ELF-1 (cell line): ENCODE measurements at regions not wholly inside any gene's neighbourhood (a gene's known extent, or its start where the extent isn't known, plus 50 kb on each side); places are given as distances from the start of the nearest gene placed in this dataset.
"Not testable (repeated sequence)": the region's sequence is repeated elsewhere in the genome, so short reads cannot be mapped to it uniquely, and the experiment has no call there.

Experiments used
- DNase-seq: peaks from one replicate; pipeline ENCODE4 v3.0.0-alpha.2; 2016; ENCODE audit warnings: low read depth, low spot score

- no peak for DNase-seq
These were observed 119.7 kb downstream of the GASK1B start for GRCh38 chr4:158053086-158053485.

DNA sequence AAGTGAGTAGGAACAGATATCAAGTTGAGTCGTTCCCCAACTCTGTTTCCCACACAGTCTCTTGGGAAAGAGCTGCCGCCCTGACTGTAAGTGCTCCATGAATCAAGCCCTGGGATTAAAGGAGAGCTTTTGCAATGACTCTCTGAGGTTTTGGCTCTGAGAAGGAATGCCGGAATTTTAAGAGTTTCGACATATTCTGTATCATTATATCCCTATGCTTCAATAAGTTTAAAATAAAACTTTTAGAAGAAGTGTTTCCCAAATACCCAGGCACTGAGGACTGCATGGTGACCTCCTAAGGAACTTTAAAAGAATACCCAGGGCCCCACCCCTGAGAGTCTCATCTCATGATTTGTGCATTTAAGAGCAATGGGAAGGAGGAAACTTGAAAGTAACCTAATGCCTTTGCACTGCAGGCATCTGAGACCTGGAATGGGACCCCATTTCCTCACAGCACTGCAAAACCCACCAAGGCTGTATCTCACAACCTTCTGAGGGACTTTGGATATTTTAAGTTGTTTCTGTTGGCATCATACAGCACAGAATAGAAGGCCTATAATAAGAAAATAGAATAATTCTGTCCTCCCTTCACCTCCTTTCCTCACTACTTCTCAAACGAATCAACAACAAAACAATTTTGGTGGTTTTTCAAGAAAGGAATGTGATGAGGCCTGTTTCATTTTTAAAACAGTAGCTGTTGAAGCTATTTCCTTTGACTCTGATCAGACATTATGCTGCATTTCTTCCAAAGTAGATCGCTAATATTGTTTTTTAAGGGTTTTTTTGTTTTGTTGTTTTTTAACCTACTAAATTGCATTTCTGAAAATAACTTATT is 121.2 kb downstream of the GASK1B start:
- peak; percentile 4 for DNase-seq

- no peak for DNase-seq
These were observed 121.9 kb downstream of the GASK1B start for GRCh38 chr4:158050942-158051341.

- no peak for DNase-seq
These were observed 126.5 kb downstream of the GASK1B start for GRCh38 chr4:158046345-158046744.

DNA sequence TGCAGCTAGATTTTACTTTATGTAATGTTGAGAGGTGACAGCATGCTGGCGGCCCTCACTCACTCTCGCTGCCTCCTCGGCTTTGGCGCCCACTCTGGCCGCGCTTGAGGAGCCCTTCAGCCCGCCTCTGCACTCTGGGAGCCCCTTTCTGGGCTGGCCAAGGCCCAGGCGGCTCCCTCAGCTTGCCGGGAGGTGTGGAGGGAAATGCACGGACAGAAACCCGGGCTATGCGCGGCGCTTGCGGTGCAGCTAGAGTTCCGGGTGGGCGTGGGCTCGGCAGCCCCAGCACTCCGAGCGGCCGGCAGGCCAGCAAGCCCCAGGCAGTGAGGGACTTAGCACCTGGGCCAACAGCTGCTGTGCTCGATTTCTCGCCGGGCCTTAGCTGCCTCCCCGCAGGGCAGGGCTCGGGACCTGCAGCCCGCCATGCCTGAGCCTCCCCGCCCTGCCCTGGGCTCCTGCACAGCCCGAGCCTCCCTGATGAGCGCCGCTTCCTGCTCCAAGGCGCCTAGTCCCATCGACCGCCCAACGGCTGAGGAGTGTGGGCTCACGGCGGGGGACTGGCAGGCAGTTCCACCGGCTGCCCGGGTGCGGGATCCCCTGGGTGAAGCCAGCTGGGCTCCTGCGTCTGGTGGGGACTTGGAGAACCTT is 128.7 kb downstream of the GASK1B start:
- peak; percentile 5 for DNase-seq

GRCh38 chr4:158042591-158043030 is 130.2 kb downstream of the GASK1B start:
- DNase-seq = no peak

DNA sequence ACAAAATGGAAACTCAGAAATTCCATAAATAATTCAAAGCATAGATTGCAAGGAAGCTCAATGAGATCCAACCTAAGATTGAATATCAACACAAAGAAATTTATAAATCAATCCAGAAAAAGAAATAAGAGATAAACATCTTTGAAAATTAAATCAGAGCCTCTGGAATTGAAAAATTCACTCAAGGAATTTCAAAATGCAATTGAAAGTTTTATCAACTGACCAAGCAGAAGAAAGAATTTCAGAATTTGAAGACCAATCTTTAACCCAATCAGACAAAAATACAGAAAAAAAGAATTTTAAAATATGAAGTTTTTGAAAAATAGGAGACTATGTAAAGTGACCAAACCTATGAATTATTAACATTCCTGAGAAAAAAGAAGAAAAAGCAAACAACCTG is 134.1 kb downstream of the GASK1B start:
- DNase-seq = no peak

- no peak for DNase-seq
These were observed 135.8 kb downstream of the GASK1B start for GRCh38 chr4:158036998-158037397.

DNA sequence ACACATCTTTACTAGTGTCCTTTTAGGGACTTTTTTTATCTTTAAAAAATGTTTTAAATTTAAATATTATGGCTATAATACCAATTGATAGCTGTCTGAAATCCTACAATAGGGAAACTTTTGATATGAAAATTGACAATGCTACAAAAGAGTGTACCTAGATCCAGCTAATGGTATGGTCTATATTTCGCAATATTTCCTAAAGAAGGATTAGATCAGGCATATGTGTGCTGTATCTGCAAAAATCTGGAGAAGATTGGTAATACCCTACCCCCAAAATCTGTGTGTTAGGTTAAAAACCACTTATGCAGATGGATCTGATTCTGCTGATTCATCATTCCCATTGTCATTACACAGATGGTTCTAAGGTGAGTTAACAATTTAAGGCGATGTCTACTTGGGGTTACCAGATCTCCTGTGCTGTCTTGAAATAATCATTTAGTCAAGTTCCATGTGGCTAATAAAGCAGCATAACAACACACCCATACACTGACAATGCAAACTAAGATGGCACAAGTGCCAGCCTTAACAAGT is 137.1 kb downstream of the GASK1B start:
- no peak for DNase-seq

- DNase-seq = no peak
These were observed 139.3 kb downstream of the GASK1B start for GRCh38 chr4:158033416-158034120.

GRCh38 chr4:158032733-158033415 is 140.0 kb downstream of the GASK1B start:
- no peak for DNase-seq

GRCh38 chr4:158028381-158028780 is 144.4 kb downstream of the GASK1B start:
- not testable (repeated sequence) for DNase-seq

DNA sequence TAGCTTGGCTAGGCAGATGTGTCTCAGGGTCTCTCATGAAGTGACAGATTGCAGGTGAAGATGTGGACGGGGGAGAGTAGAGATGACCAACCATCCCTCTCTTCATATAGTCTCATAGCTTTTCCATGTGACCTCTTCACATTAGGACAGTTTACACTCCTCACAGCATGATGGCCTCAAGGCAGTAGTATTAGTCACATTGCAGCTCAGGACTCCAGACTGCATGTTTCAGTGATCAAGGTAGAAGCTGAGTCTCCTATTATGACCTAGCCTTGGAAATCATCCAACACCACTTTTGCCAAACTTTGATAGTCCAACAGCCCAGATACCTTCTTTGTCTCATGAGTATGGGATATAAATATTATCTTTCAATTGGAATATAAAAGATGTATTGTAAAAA is 147.7 kb downstream of the GASK1B start:
- DNase-seq = no peak

DNA sequence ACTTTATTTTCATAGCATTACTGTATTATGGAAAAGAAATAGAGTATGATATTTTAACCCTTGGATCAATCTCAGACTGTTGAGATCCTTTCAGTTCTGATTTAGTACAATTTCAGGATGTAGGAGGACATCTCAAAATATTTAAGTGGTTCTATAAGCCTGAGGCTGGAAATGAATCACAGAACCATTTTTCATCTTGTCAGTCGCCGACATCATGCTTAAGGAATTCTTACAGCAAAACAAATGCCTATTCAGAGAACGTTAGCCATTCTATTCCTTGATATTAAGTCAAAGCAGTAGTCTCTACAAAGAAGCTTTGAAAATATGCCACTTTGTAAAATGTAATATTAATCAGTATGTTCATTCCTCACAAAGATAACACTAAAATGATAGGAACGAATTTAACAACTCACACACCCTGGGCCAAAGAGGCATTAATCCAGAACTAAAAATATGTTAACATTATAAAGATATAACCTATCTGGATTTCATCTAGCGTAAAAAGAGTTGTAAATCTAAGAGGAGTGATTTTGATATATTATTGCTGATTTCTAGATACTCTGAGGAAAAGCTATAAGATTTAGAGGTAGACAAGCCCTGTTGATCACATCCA is 152.0 kb downstream of the GASK1B start:
- DNase-seq = no peak

DNA sequence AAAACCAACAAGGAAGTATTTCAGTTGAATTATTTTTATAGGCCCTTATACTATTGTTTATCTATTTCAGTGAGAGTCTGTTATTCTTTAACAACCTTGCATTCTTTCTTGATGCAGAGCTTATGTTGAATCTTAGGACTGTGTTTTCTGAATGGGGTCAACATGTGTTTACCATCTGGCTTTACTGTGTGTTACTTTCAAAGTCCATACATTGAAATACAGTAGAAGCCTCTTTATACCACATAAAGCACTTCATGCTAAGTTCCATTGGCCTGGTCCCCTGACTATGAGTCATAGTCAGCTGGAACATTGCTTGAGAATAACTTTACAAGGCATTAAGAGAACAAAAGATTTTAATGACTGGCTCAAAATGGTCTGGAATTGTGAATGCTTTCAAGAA is 152.6 kb downstream of the GASK1B start:
- DNase-seq = no peak

GRCh38 chr4:158018831-158019230 is 154.0 kb downstream of the GASK1B start:
- no peak for DNase-seq

DNA sequence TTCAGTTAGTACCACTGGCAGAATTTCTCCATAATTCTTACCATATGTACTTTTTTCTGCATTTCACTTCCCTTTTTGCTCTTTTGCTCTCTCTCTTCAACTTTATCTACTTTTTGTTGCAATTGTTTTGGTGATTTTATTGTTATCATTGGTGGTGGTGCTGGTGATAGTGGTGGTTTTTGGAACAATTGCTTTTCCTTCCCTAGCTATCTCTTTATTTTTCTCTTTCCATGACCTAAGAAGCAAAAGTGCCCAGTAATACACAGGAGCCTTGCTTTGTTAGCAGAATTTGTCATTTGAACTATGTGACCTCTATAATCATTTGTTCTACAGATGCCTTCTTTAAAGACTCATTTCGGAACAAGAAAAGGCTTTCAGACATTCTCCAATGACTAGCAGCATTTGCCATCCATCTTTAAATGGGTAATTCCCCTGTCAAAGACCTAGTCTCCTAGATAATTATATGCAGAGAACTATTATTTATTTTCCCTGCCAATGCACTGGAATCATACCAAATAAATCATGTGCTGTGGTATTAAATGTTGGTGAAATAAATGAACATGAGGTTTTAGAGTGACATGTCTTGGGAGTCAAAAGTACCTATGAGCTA is 154.5 kb downstream of the GASK1B start:
- no peak for DNase-seq

DNA sequence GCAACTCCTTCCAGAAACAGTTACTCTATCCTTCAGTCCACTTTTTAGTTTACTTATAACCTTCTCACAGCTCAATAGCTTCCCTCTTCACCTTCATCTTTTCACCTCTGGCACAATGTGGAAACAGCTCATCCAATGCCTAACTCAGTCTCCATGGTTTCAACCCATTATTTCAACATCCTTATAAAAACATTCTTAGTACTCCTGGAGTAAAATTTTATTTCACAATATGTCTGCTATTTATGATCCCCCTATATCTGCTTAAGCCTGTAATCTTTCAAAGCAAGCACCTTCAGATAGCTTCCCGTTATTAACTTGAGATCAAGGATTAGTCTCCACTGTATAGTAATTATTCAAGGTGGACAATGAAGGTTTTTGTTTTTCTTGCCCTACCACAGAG is 156.3 kb downstream of the GASK1B start:
- no peak for DNase-seq

- no peak for DNase-seq
These were observed 157.6 kb downstream of the GASK1B start for GRCh38 chr4:158015241-158015640.

DNA sequence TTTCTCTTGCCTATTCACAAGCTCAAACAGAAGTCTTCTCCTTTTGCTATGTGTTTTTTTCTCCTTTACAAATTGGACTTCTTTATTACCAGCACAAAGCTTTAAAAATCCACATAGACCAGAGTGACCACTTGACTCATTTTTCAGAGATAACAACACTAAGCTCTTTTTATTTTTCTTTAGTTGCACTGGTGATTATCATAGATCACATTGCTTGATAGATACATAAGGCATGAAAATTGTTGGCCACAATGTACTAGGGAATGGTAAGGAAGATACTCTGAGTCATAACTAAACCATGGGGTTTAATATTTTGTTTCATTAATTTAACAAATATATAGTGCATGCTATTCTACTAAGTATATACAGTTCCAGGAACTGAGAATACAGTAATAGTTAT is 159.0 kb downstream of the GASK1B start:
- DNase-seq = no peak

DNA sequence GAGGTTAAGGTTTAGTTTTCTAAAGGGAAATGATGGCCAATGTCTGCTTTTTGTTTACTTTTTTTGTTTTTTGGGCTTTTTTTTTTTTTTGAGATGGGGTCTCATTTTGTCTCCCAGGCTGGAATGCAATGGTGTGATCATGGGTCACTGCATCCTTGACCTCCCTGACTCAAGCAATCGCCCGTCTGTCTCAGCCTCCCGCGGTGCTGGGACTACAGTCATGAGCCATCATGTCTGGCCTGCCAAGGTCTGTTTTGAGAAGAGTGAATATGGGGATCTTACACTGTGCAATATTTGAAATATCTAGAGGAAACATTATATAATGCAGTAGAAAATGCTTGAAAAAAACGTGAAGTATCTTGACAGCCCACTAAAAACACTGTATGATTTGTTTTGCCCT is 162.5 kb downstream of the GASK1B start:
- no peak for DNase-seq
